RKO (cell line): ENCODE measurements at regions not wholly inside any gene's neighbourhood (a gene's known extent, or its start where the extent isn't known, plus 50 kb on each side); places are given as distances from the start of the nearest gene placed in this dataset.
A peak's percentile ranks its signal among the peaks of the same experiment; 100 is the strongest.
"Not testable (repeated sequence)": the region's sequence is repeated elsewhere in the genome, so short reads cannot be mapped to it uniquely, and the experiment has no call there.

ENCODE experiments used
- DNase-seq: peaks from one replicate; pipeline ENCODE4 v3.0.0-alpha.2; 2016; ENCODE audit warnings: low spot score

GRCh38 chr1:214095896-214096295 lies 108.1 kb downstream of the PROX1 start:
- not testable (repeated sequence) for DNase-seq

DNA sequence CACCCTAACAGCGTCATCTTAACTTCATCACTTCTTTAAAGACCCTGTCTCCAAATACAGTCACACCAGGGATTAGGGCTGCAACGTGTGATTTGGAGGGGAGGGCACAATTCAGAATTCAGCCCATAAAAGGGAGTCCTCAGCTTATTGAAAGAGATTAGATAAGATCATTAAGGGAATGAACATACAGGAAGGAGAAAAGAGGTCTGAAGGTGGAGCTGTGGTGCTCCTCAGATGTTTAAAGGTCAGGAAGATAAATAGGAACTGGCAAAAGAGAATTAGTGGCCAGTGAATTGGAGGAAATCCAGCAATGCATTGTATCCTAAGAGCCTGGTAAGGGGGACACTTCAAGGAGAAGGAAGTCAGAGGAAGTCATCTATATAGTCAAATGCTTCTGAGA lies 113.5 kb downstream of the PROX1 start:
- DNase-seq: no peak

DNA sequence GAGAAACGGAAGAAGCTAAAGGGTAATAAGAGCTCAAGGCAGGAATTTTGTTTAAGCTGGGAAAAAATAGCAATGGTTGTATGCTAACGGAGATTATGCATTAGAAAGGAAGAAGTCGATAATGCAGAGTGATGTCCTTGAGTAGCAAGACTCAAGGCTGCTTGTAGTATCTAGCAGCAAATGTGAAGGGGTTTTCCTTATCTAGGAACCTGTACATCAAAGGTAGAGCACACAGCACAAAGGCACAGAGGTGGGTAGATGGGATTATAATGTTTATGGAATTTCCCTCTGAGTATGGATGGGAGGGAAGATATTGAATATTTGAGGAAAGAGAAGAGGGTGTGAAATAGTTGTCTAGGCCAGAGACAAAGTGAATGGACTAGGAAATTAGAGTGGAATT lies 114.1 kb downstream of the PROX1 start:
- DNase-seq: no peak

GRCh38 chr1:214102907-214103306 lies 115.1 kb downstream of the PROX1 start:
- peak; percentile 76 for DNase-seq

- DNase-seq: no peak
Observed at GRCh38 chr1:214103778-214104177, 116.0 kb downstream of the PROX1 start.

GRCh38 chr1:214106375-214106774 lies 118.6 kb downstream of the PROX1 start:
- no peak for DNase-seq

DNA sequence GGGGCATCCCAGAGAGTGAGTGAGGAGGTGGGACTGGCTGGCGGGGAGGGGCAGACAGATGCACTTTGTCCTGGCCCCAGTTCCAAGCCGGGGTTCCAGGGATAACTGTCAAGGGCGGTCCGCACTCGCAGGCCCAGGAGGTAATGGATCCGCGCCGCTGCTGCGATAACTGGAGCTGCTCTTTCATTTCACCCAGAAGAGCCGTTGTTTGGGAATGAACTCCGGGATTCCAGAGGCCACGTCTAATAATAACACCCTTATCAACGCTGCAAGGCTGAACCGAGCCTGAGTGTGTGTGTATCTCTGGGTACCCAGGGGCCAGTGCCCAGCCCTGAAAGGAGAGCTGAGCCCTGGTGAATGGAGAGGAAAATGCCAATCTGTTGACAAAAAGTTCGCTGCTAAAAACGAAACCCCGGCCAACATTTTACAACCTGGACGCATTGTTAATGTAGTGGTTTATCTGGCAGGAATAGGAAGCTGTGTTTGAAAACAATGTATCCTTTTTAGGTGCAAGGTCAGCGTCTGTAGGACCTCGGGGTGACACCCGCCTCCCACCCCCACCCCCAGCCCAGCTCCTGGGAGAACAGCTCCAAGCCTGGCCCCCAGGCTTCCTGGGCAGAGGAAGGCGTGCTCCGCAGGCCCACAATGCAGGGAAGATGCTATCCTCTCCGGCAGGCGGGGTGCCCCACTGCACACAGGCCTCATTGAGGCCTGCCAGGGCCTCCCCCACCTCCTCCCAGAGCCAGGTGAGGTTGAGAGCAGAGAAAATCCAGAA lies 119.7 kb downstream of the PROX1 start:
- no peak for DNase-seq

DNA sequence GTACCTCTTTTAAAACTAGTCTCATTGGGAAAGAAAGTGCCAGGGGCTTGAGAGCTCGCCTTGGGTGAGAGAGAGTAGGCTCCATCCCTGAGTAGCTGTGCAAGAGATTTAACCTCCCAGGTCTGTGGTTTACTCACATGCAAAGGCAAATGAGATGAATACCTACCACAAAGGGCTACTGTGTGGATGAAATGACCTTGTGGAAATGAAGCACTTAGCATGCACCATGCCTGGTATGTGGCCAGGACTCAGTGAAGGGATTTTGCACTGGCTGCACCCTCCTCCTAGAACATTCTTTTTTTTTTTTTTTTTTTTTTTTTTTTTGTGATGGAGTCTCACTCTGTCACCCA lies 120.3 kb downstream of the PROX1 start:
- DNase-seq: no peak

- DNase-seq: no peak
Observed at GRCh38 chr1:214111796-214112195, 124.0 kb downstream of the PROX1 start.

DNA sequence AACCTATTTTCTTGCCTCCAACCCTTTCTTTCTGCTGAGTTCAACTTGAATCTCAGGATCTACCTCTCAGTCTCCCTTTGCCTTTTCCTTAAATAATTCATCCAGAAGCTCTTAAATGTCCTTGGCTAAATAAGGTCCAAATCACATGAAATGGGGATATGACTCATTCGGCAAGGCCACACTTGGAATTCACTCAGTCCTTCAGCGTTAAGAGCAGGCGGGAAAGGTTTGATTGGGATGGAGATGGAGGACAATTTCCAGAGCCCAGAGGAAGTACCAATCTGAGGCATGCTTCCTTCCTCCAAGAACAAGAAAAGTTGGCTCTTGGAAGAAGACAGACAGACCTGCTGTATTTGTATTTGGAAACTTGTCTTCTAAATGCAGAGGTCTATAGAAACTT lies 128.5 kb downstream of the PROX1 start:
- DNase-seq: no peak

DNA sequence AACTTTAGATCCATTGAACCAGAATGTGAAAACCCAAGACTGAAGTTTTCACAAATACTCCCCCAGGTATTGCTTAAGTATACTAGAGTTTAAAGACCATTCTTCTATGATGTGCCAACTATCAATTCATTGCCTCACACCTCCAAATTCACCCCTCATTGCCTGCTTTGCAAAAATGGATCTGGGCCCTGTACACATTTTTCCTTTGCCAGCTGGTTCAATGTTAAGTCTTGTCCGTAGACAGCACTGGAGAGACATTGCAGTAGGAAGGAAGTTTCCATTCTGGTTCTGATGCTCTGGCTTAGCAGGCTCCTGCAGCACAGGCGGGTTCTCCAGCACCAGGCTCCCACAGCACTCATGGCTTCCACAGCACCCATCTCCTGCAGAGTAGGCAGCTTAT lies 130.0 kb downstream of the PROX1 start:
- no peak for DNase-seq

DNA sequence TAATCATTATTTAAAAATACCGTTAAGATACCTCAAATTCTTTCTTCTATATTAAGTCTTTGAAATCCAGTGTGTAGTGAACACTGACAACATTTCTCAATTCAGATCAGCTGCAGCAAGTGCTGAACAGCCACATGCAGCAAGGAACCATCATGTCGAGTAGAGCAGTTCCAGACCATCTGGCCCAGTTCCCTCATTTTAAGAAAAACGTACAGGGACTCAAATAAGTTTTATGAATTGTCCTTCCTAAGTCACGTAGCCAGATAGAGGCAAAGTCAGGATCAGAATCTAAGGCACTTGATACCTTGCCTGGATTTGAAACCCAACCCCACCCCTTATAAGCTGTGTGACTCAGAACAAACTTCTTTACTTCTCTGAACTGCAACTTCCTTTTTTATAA lies 132.4 kb downstream of the PROX1 start:
- DNase-seq: no peak

DNA sequence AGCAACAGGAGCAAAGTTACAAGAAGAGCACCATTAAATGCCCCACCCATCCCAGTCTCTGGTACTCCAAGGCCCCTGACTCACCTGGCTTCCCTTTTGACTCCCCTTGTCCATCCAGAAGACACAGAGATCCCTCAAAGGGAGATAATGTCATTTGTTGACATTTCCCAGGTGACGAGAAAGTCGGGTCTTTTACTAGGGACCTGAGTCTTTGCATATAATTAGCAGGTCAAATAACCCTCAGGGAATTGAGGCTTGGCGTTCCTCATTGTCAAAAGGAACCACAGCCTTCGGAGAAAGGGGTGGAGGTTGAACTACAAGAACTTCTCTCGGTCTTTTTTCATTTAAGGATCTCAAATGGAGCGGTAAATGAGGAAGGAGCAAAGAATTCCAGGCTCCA lies 133.2 kb downstream of the PROX1 start:
- DNase-seq: no peak

DNA sequence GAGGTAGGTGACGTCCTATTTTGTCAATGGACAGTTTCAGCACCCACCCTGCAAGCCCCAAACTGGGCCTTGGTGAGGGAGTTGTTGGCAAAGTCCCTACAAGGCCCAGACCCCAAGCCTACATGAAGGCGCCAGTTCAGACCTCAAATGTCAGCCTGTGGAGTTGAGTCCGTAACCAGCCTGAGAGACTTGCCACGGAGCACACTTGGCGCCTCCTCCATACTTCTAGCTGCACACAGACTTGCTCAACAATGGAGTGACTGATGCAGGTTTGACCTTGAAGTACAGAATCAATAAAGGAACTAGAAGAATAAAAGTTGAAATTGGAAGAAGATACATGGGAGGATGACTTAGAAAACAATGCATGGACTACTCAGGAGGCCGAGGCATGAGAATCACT lies 134.3 kb downstream of the PROX1 start:
- DNase-seq: no peak

DNA sequence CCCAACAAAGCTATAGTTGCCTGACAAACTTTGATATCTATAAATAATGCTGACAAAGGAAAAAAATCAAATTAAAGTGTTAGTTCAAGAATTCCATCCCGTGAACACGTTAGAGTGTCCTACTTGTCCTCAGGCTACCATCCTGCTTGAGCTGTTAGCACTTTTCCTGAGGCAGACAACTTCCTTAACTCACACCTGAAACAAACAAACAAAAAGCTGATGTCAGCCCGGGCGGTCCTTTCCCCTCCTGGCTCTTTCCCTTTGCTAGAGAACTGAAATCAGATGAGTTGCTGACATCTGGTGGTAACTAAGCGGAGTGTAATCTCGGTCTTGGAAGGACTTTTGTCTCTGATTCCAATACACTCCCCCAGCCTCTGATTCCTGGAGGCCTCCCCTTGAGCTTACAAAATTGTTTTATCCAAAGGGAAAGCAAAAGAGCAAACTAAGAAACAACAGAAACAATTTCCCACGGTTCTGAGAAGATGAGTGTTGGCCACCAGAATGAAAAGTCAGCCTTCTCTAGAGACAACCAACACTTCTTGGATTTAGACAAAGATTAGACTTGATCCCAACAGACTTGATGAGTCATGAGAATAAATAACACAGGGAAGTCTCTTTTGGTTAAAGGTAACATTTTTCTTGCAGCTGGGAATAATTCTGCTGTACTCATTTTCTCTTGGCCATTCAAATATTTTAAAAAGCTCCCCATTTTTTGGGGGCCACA lies 135.4 kb downstream of the PROX1 start:
- DNase-seq: peak; percentile 74

DNA sequence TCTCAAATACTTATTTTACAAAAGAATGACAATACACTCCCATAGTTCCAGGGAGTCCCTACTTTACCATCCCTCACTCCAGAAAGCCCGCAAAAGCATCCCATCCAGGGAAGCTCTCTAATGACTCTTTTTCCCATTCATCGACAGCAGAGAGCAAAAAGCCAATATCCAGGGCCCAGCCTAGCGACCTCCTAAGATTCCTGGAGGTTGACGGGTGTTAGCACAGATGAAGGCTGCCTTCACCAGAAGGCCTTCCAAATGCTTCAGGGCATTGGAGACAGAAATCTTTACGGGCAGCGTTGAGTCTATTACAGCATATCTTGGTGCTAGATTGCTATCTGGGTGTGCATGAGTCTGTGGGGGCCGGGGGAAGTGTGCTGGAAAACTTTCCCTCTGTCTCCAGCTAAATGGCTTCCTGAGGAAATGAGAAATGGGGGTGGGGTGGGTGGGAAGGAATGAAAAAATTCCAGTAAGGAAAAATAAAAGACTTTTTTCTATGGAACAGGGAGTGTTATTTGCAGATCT lies 136.6 kb downstream of the PROX1 start:
- DNase-seq: no peak

- DNase-seq: no peak
Observed at GRCh38 chr1:214124915-214125314, 137.1 kb downstream of the PROX1 start.

GRCh38 chr1:214125819-214126218 lies 138.0 kb downstream of the PROX1 start:
- no peak for DNase-seq

- DNase-seq: no peak
Observed at GRCh38 chr1:214126697-214127146, 138.9 kb downstream of the PROX1 start.

GRCh38 chr1:214127705-214128104 lies 139.9 kb downstream of the PROX1 start:
- no peak for DNase-seq

GRCh38 chr1:214135886-214136285 lies 145.1 kb upstream of the SMYD2 start:
- no peak for DNase-seq

DNA sequence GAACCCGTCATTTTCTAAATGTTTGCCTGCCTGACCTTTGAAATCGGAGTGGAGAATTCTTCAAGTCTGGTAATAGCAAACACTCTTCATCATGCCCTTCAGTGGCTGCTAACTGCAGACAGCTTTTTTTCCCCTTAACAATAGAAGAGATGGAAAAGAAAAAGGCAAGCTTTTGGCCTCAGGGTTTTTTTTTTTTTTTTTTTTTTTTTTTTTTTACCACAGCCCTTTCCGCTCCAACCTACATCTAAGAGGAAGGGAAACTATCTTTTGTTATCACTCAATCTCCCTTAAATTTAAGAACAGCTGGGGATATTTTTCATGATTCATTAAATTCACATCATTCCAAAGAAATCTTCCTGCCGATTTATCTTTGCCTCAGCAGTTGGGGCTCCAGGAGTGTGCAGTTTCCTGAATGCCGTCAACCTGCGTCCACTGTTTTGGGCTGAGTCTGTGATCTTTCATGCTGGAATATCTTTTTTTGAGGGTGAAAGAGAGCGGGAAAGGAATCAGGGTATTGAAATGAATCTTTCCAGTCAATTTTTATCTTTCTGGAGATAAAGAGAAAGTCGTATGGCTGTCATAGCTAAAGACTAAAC lies 144.5 kb upstream of the SMYD2 start:
- no peak for DNase-seq

DNA sequence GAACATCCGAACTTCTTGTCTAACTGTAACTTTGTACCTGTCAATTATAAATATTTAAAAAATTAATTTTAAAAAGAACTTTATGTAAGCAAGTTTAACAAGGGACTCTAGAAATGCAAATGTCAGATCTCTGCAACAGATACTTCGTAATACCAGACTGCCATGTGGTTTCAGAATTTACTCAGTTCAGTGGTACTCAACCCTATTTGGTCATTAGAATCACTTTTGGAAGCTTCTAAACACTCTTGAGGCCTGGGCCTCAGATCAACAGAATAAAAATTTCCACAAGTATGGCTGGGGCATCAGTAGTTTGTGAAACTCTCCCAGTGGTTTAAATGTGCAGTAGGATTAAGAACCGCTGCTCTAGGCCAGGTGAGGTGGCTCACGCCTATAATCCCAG lies 139.5 kb upstream of the SMYD2 start:
- DNase-seq: no peak
